Hematopoietic multipotent progenitor cell treated with erythropoietin and hydrocortisone succinate and interleukin-3 and kit ligand, for 6 days (in vitro differentiated cells): ENCODE measurements at regions not wholly inside any gene's neighbourhood (a gene's known extent, or its start where the extent isn't known, plus 50 kb on each side); places are given as distances from the start of the nearest gene placed in this dataset.

Experiments used
- DNase-seq: peaks from one replicate; pipeline ENCODE4 v3.0.0-alpha.2; 2015

- DNase-seq = no peak
Measured at GRCh38 chr1:98018074-98018473, 97.2 kb upstream of the DPYD start.

GRCh38 chr1:98017184-98017583 is 96.3 kb upstream of the DPYD start:
- DNase-seq = no peak

- DNase-seq = no peak
Measured at GRCh38 chr1:98008373-98008772, 87.5 kb upstream of the DPYD start.

GRCh38 chr1:98005326-98006010 is 84.6 kb upstream of the DPYD start:
- DNase-seq = no peak

GRCh38 chr1:98003442-98003841 is 82.6 kb upstream of the DPYD start:
- DNase-seq = no peak

- no peak for DNase-seq
Measured at GRCh38 chr1:98002288-98002687, 81.5 kb upstream of the DPYD start.

- DNase-seq = peak; percentile 21
Measured at GRCh38 chr1:98001764-98002163, 80.9 kb upstream of the DPYD start.

- DNase-seq = no peak
Measured at GRCh38 chr1:97999320-97999719, 78.5 kb upstream of the DPYD start.

GRCh38 chr1:97996880-97997279 is 76.0 kb upstream of the DPYD start:
- no peak for DNase-seq

- DNase-seq = peak; percentile 5
Measured at GRCh38 chr1:97989094-97989680, 68.4 kb upstream of the DPYD start.

GRCh38 chr1:97986041-97987005 is 65.5 kb upstream of the DPYD start:
- no peak for DNase-seq

- DNase-seq = no peak
Measured at GRCh38 chr1:97983126-97983525, 62.3 kb upstream of the DPYD start.

GRCh38 chr1:97980530-97980929 is 59.7 kb upstream of the DPYD start:
- DNase-seq = no peak

- no peak for DNase-seq
Measured at GRCh38 chr1:97976801-97977200, 56.0 kb upstream of the DPYD start.
